SK-N-DZ (cell line): ENCODE measurements at regions not wholly inside any gene's neighbourhood (a gene's known extent, or its start where the extent isn't known, plus 50 kb on each side); places are given as distances from the start of the nearest gene placed in this dataset.
"Not testable (repeated sequence)": the region's sequence is repeated elsewhere in the genome, so short reads cannot be mapped to it uniquely, and the experiment has no call there.

Source experiments
- DNase-seq: peaks from one replicate; pipeline ENCODE4 v3.0.0-alpha.2; 2015; ENCODE audit warnings: low spot score

DNA sequence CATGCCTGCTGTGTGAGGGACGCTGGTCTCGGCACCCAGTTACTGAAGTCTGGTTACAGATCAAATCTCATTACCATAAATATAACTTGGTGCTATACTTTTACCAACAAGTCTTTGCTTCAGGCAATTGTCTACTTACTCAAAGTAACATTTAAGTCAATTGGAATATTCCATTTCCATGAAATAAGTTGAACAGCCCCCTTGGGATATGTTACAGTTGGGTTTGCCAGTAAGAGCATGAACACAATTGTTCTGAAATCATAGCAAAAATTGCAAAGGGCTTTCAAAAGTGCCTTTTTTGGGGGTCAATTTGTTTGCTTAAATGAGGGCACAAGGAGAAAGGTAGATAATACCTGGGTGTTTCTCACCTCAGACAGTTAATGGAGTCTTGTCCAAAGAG is 170.9 kb upstream of the EXOC2 start:
- DNase-seq = no peak

DNA sequence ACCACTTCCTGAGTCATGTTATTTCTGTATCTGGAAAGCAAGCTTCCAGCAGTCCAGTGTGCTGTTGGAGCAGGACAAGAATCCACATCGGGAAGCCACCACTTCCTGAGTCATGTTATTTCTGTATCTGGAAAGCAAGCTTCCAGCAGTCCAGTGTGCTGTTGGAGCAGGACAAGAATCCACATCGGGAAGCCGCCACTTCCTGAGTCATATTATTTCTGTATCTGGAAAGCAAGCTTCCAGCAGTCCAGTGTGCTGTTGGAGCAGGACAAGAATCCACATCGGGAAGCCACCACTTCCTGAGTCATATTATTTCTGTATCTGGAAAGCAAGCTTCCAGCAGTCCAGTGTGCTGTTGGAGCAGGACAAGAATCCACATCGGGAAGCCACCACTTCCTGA is 170.2 kb upstream of the EXOC2 start:
- not testable (repeated sequence) for DNase-seq

DNA sequence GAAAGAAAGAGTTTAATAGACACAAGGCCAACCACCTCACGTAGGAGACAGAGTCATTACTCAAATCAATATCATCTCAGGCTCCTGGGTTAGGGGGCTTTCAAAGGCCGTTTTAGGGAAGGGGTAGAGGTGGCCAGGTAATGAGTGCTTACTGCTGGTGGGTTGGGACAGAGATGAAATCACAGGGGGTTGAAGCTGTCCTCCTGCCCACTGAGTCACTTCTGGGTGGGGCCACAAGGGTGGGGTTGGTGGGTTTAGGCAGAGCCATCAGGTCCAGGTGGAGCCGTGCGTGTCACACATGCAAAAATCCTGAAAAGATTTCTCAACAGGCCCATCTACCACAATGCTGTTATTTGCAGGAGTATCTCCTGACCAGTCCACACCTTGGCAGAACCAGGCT is 167.0 kb upstream of the EXOC2 start:
- no peak for DNase-seq

DNA sequence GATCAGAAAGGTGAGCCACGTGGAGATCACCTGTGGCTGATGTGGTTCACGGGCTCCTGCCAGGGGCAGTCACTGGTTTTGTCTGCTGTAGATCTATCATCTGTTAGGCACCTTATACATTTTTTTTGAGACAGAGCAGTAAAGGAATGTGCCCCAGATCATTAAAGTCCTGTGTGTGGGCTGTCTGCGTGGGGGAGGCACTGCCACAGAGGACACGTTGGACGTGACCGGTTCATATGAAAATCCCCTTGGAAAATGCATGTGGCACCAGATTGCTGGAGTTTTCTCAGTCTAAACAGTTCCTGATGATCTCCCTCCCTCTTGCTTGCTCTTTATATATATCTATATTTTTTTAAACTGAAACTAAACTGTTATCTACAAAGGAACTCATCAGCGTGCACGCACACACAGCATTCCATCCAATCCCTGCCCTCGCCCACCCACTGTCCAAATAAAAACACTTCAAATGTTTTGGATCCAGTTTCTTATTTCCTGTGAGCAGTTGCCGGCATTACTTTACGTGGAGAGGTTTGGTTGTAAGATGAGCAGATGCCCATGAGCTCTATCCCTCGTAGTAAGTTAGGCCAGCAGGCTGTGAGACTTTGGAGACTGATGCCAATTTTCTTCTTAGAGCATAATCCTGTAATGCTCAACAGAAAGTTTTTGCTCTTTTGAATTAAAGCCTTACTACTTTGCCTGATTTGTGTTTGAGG is 161.6 kb upstream of the EXOC2 start:
- no peak for DNase-seq

DNA sequence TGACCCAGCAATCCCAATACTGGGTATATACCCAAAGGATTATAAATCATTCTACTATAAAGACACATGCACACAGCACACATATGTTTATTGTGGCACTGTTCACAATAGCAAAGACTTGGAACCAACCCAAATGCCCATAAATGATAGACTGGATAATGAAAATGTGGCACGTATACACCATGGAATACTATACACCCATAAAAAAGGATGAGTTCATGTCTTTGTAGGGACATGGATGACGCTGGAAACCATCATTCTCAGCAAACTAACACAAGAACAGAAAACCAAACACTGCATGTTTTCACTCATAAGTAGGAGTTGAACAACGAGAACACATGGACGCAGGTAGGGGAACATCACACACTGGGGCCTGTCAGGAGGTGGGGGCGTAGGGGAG is 159.3 kb upstream of the EXOC2 start:
- not testable (repeated sequence) for DNase-seq

DNA sequence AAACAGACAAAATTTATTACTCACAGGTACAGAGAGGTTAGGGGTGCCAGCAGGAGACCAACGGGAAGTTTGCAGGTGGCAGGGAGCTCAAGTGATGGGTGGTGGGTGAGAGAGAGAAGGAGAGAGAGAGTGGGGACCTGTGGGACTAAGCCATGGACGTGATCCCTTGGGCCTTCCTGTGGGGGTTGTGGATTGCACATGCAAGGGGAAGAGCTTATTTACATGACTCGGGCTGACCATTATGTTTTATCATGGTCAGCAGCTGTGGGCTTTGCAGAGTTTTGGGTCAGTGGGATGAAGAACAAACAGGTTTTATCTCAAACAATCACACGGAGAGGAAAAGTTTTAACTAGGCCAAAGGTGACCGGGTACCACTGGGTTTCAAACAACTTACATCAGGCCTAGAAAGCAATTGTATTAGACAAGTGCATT is 156.2 kb upstream of the EXOC2 start:
- no peak for DNase-seq

DNA sequence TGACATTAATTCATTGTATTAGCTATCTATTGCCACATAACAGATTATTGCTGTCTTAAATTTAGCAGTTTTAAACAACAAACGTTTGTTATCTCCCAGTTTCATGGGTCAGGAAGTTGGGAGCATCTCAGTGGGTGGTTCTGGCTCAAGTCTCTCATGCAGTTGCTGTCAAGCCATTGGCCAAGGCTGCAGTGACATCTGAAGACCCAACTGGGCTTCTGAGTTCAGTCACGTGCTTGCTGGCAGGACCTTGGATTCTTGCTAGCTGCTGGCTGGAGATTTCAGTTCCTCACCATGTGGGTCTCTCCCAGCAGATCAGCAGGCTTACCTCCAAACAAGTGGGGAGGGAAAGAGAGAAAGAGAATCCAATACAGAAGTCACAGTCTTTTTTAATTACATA is 152.6 kb upstream of the EXOC2 start:
- DNase-seq = no peak

DNA sequence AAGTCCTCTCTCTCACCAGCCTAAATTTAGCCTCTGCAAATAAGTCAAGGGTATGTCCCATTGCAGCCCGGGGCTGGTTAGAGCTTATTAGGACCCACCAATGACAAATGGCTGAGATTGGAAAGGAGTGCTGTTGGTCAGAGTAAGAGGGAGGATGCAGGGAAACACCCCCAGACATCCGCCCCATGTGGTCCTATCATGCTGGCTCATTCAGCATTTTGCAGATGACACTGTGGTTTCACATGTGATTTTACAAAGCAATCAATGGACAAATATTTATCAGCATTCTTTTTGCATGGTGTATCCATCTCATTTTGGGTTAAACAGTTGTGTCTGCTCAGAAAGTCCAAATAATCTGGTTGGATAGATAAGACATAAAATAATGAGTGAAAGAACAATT is 152.2 kb upstream of the EXOC2 start:
- DNase-seq = no peak

DNA sequence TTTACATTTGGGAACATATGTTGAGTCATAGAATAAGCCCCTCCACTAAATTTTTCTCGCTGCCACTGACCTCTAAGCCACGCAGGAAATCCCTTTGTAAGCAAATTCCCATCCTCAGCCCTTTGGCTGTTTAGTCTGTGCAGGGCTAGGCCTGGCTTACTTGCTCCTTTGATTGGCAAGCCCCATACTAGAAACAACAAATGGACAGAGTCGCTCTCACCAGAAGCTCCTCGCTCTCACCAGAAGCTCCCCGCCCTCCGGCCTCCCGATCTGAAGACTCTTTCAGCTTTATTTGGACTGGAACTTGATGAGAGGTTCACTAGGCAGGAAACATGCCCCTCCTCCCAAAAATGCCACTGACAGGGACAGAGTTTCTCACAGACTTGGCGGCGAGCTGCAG is 149.2 kb upstream of the EXOC2 start:
- no peak for DNase-seq

DNA sequence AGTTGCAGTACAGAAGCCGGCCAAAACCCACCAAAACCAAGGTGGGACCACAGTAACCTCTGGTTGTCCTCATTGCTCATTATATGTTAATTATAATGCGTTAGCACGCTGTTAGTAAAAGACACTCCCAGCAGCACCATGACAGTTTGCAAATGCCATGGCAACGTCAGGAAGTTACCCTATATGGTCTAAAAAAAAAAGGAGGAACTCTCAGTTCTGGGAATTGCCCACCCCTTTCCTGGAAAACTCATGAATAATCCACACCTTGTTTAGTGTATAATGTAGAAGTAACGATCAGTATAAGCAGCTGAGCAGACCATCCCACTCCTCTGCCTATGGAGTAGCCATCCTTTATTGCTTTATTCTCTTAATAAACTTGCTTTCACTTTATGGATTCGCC is 148.6 kb upstream of the EXOC2 start:
- no peak for DNase-seq

DNA sequence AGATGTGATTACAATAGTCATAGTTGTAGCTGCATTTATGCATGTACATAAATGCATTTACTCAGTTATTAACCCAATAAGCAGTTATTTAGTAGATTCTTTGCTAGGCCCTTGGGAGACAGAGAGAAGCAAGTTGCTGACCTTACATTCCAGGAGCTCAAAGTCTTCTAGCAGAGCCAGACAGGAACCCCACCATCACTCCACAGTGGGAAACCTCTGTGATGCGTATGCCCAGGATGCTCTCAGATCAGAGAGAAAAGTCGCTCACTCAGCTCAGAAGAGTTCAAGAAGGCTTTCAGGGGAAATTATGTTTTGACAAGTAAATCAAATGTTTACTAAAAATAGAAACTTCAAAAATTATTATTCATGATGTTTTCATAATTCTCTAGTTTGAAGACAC is 146.3 kb upstream of the EXOC2 start:
- no peak for DNase-seq

DNA sequence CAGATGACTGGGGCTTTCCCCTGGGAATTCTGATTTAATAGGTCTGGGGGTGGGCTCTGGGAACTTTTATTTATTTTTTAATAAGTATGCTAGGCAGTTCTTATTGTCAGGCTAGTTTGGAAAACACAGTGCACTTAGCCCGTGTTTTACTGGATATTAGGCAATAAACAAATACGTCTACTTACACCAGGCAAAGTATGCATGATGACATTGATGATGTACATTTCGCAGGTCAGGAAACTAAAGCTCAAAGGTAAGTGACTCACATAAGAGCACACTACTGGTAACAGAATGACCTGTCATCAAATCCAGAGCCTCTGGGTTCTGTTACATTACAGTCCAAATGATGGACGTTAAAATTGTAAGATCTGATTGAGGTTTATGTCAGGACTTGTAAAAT is 144.4 kb upstream of the EXOC2 start:
- no peak for DNase-seq

DNA sequence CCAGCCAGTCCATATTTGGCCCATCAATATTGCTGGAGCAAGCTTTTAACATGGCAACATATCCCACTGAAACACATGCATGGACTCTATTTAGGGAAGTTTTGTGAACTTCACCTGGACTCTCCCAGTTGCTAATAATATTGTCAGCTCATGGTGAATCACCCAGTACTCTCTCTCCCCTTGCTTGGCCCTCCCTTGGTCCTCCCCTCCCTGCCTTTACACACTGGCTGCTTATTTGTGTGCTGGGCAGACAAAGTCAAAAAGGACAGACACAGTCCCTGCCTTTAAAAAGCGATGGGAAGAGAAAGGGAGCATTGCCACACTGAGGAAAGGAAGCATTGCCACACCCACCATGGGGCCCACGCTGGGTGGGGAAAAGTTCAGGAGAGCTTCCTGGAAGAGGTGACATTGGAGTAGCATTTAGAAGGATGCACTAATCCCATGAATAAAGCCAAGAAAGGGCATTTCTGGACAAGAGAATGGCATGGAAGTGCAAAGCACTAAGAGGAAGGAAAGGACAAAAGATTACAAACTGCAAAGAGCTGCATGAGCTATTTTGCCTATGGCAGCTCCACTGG is 143.4 kb upstream of the EXOC2 start:
- no peak for DNase-seq

DNA sequence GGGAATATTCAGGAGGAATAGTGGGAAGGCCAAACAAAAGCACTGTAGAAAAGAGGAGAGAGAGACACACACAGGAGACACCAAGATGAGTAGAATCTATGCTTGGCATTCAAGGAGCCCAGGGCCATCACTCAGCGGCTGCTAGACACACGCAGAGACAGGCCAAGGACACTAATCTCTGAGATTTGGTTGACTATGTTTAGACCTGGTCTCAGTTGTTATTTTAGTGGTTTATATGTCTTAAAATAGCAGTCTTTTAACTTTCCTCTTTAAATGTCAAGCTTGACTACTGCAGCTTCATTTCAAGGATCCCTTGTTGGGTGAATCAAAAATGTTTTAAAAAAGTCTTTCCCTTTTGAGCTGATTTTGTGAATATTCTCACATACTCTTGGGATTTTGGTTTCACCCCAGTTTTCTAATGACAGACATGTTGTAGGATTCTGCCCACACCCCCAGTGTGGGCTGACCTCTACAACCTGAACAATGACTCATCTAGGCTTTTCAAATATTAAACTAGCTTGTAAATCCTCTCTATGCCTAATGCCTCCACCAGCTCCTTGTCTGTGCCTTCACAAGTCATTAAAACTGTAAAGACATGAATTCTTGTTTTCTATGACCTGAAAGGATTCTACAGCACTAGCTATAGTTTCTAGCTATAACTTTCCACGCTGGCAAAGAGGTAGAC is 142.7 kb upstream of the EXOC2 start:
- DNase-seq = no peak

DNA sequence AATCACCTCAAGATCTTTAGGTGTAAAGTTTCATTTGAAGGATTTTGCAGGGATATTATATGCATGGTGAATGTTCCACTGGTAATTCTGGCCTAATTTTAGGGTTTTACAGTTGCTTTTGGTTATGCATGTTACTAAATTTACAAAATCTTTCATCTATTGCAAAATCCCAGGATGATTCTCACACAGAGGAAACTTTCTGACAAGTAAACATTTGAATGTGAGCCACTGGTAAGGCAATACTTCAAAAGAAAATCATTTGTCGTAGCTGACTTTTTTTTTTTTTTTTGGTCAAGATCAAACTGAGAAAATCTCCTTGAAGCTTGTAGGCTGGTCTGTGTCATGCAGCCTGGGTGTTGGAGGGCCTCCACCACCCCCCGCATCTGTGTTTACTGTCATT is 141.9 kb upstream of the EXOC2 start:
- no peak for DNase-seq

DNA sequence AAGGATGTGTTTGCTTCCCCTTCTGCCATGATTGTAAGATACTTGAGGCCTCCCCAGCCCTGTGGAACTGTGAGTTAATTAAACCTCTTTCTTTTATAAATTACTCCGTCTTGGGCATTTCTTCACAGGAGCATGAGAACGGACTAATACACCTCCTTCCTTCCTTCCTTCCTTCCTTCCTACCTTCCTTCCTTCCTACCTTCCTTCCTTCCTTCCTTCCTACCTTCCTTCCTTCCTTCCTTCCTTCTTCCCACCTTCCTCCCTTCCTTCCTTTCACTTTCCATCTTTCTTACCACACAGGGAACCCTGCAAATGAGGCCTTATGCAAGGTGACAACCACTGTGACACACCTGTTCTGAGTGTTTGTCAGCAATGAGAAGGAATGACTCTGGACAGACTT is 141.3 kb upstream of the EXOC2 start:
- DNase-seq = no peak

DNA sequence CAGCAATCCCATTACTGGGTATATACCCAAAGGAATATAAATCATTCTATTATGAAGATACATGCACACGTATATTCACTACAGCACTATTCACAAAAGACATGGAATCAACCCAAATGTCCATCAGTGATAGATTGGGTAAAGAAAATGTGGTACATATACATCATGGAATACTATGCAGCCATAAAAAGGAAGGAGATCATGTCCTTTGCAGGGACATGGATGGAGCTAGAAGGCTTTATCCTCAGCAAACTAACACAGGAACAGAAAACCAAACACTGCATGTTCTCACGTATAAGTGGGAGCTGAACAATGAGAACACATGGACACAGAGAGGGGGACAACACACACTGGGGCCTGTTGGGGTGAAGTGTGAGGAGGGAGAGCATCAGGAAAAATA is 139.9 kb upstream of the EXOC2 start:
- DNase-seq = not testable (repeated sequence)

DNA sequence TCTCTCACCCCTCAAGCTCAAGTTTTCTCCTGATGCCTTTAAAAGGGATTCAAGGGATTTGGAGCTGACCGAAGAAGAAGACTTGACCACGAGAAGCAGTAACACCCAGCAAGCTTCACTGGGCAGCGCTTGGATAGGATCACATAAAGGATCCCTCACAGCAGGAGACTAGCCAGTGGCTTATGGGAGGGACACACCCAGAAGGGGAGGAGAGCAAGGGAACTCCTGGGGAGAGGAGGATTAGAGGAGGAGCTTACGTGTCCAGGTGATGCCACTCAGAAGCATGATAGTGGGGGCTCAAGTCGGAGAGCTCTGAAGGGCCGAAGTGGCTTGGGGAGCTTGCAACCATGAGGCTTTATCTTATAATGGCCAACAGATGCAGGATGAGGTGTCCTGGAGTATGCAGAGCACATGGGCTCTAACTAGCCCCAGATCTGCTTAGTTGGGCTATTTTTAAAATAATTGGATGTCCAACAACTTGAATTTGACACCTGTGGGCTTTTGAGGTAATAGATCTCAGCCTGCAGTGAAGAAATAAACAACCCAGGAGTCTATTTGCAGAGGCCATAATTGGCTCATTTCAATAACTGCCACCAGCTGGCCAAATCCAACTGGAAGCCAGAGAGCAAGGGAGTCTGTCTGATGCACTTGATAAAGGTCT is 137.9 kb upstream of the EXOC2 start:
- no peak for DNase-seq

DNA sequence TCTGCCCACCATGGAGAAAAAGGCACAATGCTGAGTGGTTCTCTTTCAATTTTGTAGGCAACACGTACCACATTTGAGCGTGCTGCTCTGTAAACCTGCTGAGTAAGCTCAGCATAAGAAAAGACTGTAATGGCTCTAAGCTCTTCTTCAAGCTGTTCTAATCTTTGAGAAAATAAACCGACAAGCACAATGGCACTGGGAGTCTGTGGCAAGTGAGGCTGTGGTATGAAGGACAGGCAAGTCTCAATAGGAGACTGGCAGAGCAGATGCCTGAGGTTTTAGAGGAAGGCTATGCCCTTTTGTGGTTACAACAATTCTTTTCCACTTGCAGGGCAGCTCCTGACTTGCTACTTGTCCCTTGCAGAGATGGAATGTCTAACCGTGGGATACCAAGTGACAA is 136.7 kb upstream of the EXOC2 start:
- no peak for DNase-seq

DNA sequence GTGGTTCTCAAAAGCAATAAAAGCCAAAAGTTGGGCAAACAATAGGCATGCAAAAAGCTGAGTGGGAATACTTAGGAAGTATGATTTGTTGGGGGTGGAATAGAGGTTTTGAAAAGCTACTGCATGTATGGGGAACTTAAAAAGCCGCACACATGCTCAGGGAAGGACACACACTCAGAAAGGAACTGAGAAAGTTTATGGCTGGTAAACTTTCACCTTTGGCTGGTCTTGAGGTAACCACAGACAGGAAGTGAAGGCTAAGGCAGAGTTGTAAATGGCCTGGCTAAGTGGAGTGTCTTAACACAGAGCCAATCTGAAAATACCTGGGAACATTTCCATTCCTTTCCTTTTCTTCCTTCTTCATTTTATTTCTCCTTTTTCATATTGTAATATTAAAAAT is 134.5 kb upstream of the EXOC2 start:
- DNase-seq = no peak

DNA sequence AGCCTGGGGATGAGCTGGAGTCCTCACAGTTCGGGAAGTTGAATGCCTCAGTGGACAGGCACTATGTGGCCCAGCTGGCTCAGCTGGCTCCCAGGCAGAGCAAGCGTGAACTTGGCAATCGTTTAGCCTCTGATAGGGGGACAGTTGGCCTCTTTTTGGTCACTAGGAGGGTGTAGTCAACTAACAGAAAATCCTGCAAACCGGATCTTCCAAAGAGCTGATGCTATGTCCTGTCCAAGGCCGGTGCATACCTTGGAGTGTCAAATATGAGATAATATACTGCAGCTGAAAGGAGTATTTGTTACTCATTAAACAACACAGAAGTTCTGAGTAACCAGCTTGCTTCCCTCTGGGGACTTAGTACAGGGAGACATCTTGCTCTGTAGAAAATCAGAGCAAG is 126.2 kb upstream of the EXOC2 start:
- DNase-seq = no peak

DNA sequence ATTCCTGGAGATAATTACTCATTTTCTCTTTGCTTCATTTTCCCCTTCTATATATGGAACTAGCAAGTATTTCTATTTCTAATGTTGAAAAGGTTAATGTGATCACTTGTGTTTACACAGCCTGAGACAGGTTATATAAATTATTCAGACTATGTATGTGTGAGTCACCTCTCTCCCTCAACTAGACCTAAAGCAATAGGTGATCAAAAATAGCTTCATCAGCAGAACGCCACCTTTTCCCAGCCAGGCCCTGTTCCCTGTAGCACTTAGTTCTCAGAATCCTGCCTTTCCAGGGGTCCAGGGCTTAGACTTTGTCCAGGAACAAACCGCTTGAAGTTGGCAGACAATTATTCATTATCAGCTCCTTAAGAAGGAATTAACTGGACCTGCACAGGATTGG is 125.3 kb upstream of the EXOC2 start:
- no peak for DNase-seq
